ENCODE measurements at regions not wholly inside any gene's neighbourhood (a gene's known extent, or its start where the extent isn't known, plus 50 kb on each side); places are given as distances from the start of the nearest gene placed in this dataset.

GRCh38 chr5:133796186-133796585 lies 172.2 kb downstream of the C5orf15 start:
- TF ChIP-seq CTCF (conservative IDR thresholded peaks at IDR 0.05; ENCODE audit: low read depth, low read length) (no peak), EZH2 (IDR thresholded peaks at IDR 0.05; ENCODE audit: low read length, unreplicated experiment) (no peak), EZH2phosphoT487 (IDR thresholded peaks at IDR 0.05; ENCODE audit: borderline replicate concordance, low read length) (no peak)

Data from PC-3 (cell line).